ENCODE measurements at regions not wholly inside any gene's neighbourhood (a gene's known extent, or its start where the extent isn't known, plus 50 kb on each side); places are given as distances from the start of the nearest gene placed in this dataset.

GRCh38 chr5:158174026-158174425, 315.1 kb upstream of the CLINT1 start:
- no peak for TF ChIP-seq CTCF (CRISPR knock-in tag; IDR thresholded peaks at IDR 0.05)
- TF ChIP-seq NR2C2 (CRISPR knock-in tag; IDR thresholded peaks at IDR 0.05; ENCODE audit: borderline replicate concordance), result no peak
- TF ChIP-seq CREB1 (IDR thresholded peaks at IDR 0.05), result no peak
- no peak for TF ChIP-seq CREB1 (CRISPR knock-in tag; IDR thresholded peaks at IDR 0.05)
- no peak for TF ChIP-seq ATF6 (CRISPR knock-in tag; conservative IDR thresholded peaks at IDR 0.05)
- TF ChIP-seq NFYB (CRISPR knock-in tag; IDR thresholded peaks at IDR 0.05), result no peak
- TF ChIP-seq ZBTB37 (CRISPR knock-in tag; IDR thresholded peaks at IDR 0.05), result no peak
- no peak for TF ChIP-seq TMF1 (CRISPR knock-in tag; IDR thresholded peaks at IDR 0.05; ENCODE audit: low read depth)
- no peak for TF ChIP-seq ZNF138 (CRISPR knock-in tag; IDR thresholded peaks at IDR 0.05; ENCODE audit: low read depth)
